Subcutaneous abdominal adipose tissue (tissue), 5 donors: ENCODE measurements at regions not wholly inside any gene's neighbourhood (a gene's known extent, or its start where the extent isn't known, plus 50 kb on each side); places are given as distances from the start of the nearest gene placed in this dataset.
"Not testable (repeated sequence)": the region's sequence is repeated elsewhere in the genome, so short reads cannot be mapped to it uniquely, and the experiment has no call there.

Experiments used
- H3K27ac ChIP-seq: one replicate; pipeline ENCODE4 v1.7.0; 2013; ENCODE audit warnings: low read depth, mild to moderate bottlenecking, inconsistent platforms, low read length, moderate library complexity
- H3K27me3 ChIP-seq, 5 donors: one replicate each; pipeline ENCODE4 v1.7.0; 2013; ENCODE audit warnings: low read length in 5 of 5, inconsistent platforms in 1 of 5; ENCODE audit not compliant: control insufficient read depth in 5 of 5, insufficient read depth in 4 of 5
- H3K36me3 ChIP-seq, 5 donors: one replicate each; pipeline ENCODE4 v1.7.0; 2013; ENCODE audit warnings: low read length in 5 of 5; ENCODE audit not compliant: control insufficient read depth in 5 of 5, insufficient read depth in 5 of 5
- H3K4me1 ChIP-seq, 5 donors: one replicate each; pipeline ENCODE4 v1.7.0; 2013; ENCODE audit warnings: low read length in 5 of 5, mild to moderate bottlenecking in 3 of 5, moderate library complexity in 1 of 5; ENCODE audit not compliant: control insufficient read depth in 5 of 5, insufficient read depth in 5 of 5
- H3K4me3 ChIP-seq, 5 donors: one replicate each; pipeline ENCODE4 v1.7.0; 2013; ENCODE audit warnings: low read length in 5 of 5, low read depth in 1 of 5
- H3K9ac ChIP-seq, 5 donors: one replicate each; pipeline ENCODE4 v1.7.0; 2013; ENCODE audit warnings: low read length in 5 of 5, mild to moderate bottlenecking in 4 of 5, moderate library complexity in 3 of 5
- H3K9me3 ChIP-seq, 5 donors: one replicate each; pipeline ENCODE4 v1.7.0; 2013; ENCODE audit warnings: low read length in 5 of 5; ENCODE audit not compliant: control insufficient read depth in 5 of 5
- donor health status: healthy.
- donor health status: healthy.
- donor health status: healthy.
- donor health status: healthy.
- donor health status: healthy.

DNA sequence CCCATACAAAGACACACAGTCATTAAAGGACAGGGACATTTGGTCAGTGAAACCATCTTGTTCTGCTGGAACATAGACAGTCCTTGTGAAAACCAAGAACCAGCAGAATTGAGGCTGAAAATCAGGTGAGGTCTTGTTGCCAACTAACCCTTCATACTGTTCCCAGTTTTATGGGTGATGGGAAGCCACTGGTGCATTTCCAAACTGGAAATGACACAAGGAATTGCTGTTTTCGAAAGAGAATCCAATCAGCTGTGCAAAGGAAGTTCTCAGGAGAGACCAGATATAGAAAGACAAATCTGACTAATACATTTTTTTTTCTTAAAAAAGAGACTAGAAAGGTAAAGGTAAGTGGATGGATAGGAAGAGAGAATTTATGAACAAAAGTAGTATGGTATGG lies 948.2 kb downstream of the TSN start:
- H3K9ac ChIP-seq: no peak overlapping the region
- no peak overlapping the region for H3K4me3 ChIP-seq
- no peaks in the 10 kb centered on the region for H3K36me3 ChIP-seq
- H3K9me3 ChIP-seq: no peaks in the 10 kb centered on the region
- H3K27me3 ChIP-seq: no peaks in the 10 kb centered on the region
- no peak overlapping the region for H3K27ac ChIP-seq
- peaks cover 0 to 12% (median 6%) of the 10 kb centered on the region in 5 donors for H3K4me1 ChIP-seq

DNA sequence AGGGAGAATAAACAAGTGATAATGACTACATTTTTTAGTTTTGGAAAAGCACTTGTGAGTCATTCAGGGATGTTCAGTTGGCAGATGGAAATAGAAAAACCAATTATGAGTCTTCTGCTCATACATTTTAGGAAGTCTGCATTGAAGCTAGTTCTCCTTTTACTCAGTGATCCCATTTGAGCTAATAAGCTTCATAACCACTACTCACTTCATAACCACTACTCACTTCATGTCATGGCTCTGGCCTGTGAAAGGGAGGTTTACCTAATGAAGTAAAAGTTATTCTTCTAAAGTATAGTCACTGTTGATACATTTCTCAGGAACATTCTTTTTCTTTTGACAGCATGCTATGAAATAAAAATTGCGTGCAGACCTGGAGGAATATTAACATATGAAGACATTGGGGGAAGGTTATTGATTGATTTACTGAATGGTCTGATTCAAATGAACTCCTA lies 948.7 kb downstream of the TSN start:
- no peak overlapping the region for H3K4me3 ChIP-seq
- H3K36me3 ChIP-seq: no peaks in the 10 kb centered on the region
- no peaks in the 10 kb centered on the region for H3K27me3 ChIP-seq
- no peaks in the 10 kb centered on the region for H3K9me3 ChIP-seq
- peaks cover 0 to 12% (median 6%) of the 10 kb centered on the region in 5 donors for H3K4me1 ChIP-seq
- no peak overlapping the region for H3K27ac ChIP-seq
- no peak overlapping the region for H3K9ac ChIP-seq

DNA sequence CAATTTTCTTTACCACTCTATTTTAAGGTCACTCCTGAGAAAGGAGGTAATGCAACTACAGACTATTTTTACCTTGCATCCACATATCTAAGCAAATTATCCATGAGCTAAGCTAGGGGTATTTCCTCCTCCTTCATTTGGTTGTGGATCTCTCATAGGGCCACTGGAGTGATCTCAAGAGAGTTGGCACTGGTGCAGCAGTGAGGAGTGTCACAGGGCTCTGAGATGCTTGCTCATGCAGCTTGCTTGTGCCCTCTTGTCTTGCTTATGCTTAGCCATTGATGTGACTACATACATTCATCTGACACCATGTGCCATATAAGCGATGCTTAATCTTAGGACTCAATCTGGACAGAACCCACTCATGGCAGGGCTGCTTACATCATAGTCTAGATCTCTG lies 950.3 kb downstream of the TSN start:
- no peak overlapping the region for H3K27ac ChIP-seq
- H3K27me3 ChIP-seq: no peaks in the 10 kb centered on the region
- H3K4me1 ChIP-seq: peaks cover 0 to 12% (median 6%) of the 10 kb centered on the region in 5 donors
- no peaks in the 10 kb centered on the region for H3K36me3 ChIP-seq
- H3K9me3 ChIP-seq: no peaks in the 10 kb centered on the region
- H3K9ac ChIP-seq: no peak overlapping the region
- no peak overlapping the region for H3K4me3 ChIP-seq

DNA sequence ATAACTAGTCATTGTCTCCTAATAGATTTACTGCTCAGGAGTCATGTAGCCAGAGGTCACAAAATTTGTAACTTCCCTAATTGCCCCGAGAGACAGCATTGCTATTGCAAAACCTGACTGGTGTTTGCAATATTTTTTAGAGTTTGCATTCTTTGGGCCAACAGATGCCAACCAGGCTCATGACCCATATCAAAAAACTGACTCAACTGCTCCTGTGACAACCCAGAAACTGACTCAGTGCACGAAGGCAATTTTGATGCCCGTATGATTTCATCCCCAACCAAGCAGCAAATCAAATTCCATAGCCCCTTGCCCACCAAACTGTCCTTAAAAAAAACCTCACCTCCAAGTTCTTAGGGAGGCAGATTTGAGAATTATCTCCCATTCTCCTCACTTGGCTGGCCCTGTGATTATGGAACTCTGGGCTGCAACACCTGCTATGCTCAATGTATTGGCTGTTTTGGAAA lies 951.3 kb downstream of the TSN start:
- Histone ChIP-seq H3K27ac (no peak overlapping the region), H3K4me3 (no peak overlapping the region), H3K27me3 (no peaks in the 10 kb centered on the region), H3K9ac (peak overlapping the region in 1 of 5 donors; percentile 11), H3K36me3 (no peaks in the 10 kb centered on the region), H3K4me1 (peaks cover 0 to 12% (median 6%) of the 10 kb centered on the region in 5 donors), H3K9me3 (peaks cover 0 to 4% (median 0%) of the 10 kb centered on the region in 5 donors)

DNA sequence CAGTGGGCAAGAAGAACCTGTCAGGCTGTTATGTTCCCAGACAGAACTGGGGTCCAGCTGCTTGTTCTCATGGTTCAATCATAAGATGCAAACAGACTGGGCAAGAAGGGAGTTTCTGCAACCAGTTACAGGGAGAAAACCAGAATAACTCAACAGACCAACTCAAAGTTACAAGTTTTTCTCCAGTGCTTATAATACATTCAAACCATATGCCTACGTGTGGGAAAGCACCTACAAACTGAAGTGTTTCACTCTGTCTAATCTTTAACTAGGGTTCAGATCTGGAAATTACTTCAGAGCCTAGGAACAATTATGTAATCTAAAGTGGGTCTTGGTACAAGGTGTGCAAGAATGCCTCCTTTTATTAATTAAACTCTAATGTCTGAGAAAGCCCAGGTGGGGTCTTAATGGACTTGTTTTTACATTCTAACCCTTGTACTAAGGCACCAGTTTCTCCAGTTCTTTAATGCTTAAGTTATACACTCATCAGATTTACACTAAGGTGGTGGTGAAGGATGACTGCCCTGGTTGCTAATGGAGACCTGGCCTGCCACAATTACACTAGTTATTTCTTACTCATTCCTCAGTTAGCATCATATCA lies 951.9 kb downstream of the TSN start:
- H3K9ac ChIP-seq: peak overlapping the region in 1 of 5 donors; percentile 11
- no peaks in the 10 kb centered on the region for H3K27me3 ChIP-seq
- no peaks in the 10 kb centered on the region for H3K36me3 ChIP-seq
- no peak overlapping the region for H3K4me3 ChIP-seq
- H3K4me1 ChIP-seq: peaks cover 0 to 12% (median 6%) of the 10 kb centered on the region in 5 donors
- H3K27ac ChIP-seq: no peak overlapping the region
- peaks cover 0 to 4% (median 0%) of the 10 kb centered on the region in 5 donors for H3K9me3 ChIP-seq

DNA sequence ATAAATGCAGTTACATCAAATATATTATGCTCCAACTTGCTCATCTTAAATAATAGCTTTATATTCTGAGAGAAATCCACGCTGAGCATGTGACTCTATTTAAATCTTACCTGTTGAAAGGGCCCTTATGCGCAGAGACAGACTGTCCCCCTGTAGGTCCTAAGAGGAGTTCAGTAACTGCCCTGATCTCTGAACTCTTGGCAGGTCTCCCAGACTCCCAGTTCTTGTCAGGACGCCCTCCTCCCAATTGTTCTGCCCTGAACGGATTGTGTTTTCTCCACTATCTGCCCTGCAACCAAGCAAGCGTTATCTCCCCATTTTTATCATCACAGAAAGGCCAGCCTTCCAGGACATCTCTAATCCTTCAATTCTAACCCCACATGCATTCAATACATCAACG lies 954.6 kb downstream of the TSN start:
- Histone ChIP-seq H3K9ac (no peak overlapping the region), H3K36me3 (no peaks in the 10 kb centered on the region), H3K27ac (no peak overlapping the region), H3K9me3 (peaks cover 0 to 8% (median 4%) of the 10 kb centered on the region in 5 donors), H3K4me3 (no peak overlapping the region), H3K4me1 (peaks cover 0 to 12% (median 6%) of the 10 kb centered on the region in 5 donors), H3K27me3 (no peaks in the 10 kb centered on the region)

DNA sequence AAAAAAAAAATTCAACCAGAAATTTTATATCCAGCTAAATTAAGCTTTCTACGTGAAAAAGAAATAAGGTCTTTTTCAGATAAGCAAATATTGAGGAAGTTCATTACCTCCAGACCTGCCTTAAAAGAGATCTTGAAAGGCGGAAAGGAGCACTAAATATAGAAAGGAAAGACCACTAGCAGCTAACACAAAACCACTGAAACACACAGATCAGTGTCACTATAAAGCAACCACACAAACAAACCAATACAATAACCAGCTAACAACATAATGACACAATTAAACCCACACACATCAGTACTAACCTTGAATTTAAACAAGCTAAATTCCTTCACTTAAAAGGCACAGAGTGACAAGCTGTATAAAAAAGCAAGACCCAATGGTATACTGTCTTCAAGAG lies 958.3 kb downstream of the TSN start:
- Histone ChIP-seq H3K9me3 (peaks cover 0 to 8% (median 4%) of the 10 kb centered on the region in 5 donors), H3K27me3 (no peaks in the 10 kb centered on the region), H3K4me1 (no peaks in the 10 kb centered on the region), H3K9ac (no peak overlapping the region), H3K4me3 (no peak overlapping the region), H3K27ac (no peak overlapping the region), H3K36me3 (no peaks in the 10 kb centered on the region)

DNA sequence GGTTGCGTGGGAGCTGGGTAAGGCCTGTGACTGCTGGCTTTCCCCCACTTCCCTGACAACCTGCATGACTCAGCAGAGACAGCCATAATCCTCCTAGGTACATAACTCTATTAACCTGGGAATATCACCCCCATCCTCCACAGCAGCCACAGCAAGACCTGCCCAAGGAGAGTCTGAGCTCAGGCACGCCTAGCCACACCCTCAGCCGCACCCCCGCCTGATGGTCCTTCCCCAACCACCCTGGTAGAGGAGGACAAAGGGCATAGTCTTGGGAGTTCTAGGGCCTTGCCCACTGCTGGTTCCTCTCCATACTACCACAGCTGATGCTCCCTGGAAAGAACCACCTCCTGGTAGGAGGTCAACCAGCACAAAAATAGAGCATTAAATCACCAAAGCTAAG lies 965.4 kb downstream of the TSN start:
- H3K4me1 ChIP-seq: not testable (repeated sequence)

DNA sequence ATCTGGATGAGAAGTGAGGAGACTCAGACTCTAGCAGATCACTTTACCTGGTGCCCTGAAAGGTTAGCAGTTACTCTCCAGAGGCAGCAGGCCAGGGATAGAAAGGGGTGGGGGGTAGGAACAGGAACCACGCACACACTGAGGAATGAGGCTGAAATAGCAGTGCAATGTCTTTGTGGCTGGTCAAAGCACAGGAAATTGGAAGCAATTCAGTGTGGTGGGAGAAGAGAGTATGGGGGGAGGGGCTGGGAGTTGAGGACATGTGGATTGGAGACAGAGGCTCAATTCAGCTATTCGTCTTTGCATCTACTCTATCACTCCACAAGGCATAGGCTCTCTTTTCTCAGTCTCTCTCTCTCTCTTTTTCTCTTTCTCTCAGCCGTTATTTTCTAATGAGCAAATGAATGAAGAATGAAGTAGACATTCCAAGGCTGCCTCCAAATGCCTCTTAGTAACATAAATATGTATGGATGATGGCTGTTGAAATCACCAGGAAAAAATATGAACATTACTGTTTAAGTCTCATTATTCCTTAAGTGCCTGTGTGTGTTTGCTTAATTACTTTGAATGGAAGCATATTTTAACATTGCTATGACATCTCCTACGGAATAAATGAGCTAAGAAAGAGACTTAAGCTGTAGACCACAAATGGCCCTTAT lies 979.4 kb downstream of the TSN start:
- Histone ChIP-seq H3K36me3 (no peaks in the 10 kb centered on the region), H3K9me3 (no peaks in the 10 kb centered on the region), H3K4me1 (no peaks in the 10 kb centered on the region), H3K9ac (no peak overlapping the region), H3K27ac (no peak overlapping the region), H3K27me3 (no peaks in the 10 kb centered on the region), H3K4me3 (no peak overlapping the region)

More for the DNA sequence above, 965.4 kb downstream of the TSN start:
- H3K36me3 ChIP-seq, H3K27me3 ChIP-seq, H3K27ac ChIP-seq, H3K9ac ChIP-seq, H3K9me3 ChIP-seq, H3K4me3 ChIP-seq: not testable (repeated sequence)

DNA sequence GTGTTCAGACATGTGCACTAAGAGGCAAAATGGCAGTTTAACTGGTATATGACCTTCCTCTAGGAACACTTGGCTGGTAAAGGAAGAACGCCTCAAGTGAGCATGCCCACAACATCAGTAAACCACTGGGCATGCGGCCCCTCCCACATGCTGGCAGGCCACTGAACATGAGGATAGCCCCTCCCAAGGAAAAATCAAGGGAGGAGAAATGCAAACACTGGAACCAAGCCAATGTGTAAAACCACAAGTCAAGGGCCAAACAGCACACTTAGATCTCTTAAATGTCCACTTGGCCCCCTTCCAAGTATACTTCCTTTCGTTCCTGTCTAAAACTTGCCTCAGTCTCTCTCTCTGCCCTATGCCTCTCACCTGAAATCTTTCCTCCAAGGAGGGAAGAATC lies 980.8 kb downstream of the TSN start:
- Histone ChIP-seq H3K4me1 (no peaks in the 10 kb centered on the region), H3K27ac (no peak overlapping the region), H3K36me3 (no peaks in the 10 kb centered on the region), H3K4me3 (no peak overlapping the region), H3K27me3 (no peaks in the 10 kb centered on the region), H3K9ac (no peak overlapping the region), H3K9me3 (no peaks in the 10 kb centered on the region)
